T-cell (primary cell): ENCODE measurements at regions not wholly inside any gene's neighbourhood (a gene's known extent, or its start where the extent isn't known, plus 50 kb on each side); places are given as distances from the start of the nearest gene placed in this dataset.

Experiments used
- ATAC-seq, 4 experiments: fragments of 200-7000 bp in 3 of 4; fragments of 150-1000 bp in 1 of 4; cut with Tn5 transposase; replicated peaks in 1 of 4; 1 replicate in 3 of 4; 2 replicates in 1 of 4; pipeline ENCODE4 v1.10.0; 2021; ENCODE audit warnings: moderate library complexity in 3 of 4, mild to moderate bottlenecking in 2 of 4, moderate number of reproducible peaks in 1 of 4
- CTCF ChIA-PET, 2 donors: fragments of 300-600 bp; sonication (Branson Sonifier 250); formaldehyde crosslinking; loops; one replicate each; lab custom pipeline; 2022; ENCODE audit warnings: antibody characterized with exemption in 2 of 2; lab: Charles Lee
- POLR2A ChIA-PET, 2 donors: fragments of 300-600 bp; sonication (Branson Sonifier 250); formaldehyde crosslinking; loops; one replicate each; lab custom pipeline; 2022; ENCODE audit warnings: antibody characterized with exemption in 2 of 2; lab: Charles Lee
- DNase-seq, 35 experiments: peaks; one replicate each; pipeline versions ENCODE4 v3.0.0 to v3.0.0-alpha.2; 2013 to 2023
- H3K27ac ChIP-seq: one replicate; pipeline ENCODE4 v1.5.1; 2013; ENCODE audit warnings: low read length
- H3K27me3 ChIP-seq, 2 experiments: replicated peaks in 1 of 2; 1 replicate in 1 of 2; 2 replicates in 1 of 2; pipeline versions ENCODE4 v1.6.1 to v1.7.0; 2013; ENCODE audit warnings: low read length in 1 of 2, mixed read lengths in 1 of 2; ENCODE audit not compliant: control insufficient read depth in 2 of 2, insufficient read depth in 2 of 2; ENCODE audit errors: extremely low read depth in 1 of 2
- H3K36me3 ChIP-seq, 2 donors: 1 replicate in 1 of 2; 2 replicates in 1 of 2; pipeline versions ENCODE4 v1.6.1 to v1.7.0; 2013; ENCODE audit warnings: low read length in 1 of 2; ENCODE audit not compliant: control insufficient read depth in 2 of 2, insufficient read depth in 1 of 2; ENCODE audit errors: extremely low read depth in 1 of 2
- H3K4me1 ChIP-seq, 2 experiments: 1 replicate in 1 of 2; 2 replicates in 1 of 2; pipeline versions ENCODE4 v1.6.1 to v1.7.0; 2013; ENCODE audit warnings: low read length in 2 of 2, mixed read lengths in 1 of 2; ENCODE audit not compliant: insufficient read depth in 2 of 2, control insufficient read depth in 1 of 2; ENCODE audit errors: extremely low read depth in 1 of 2
- H3K4me3 ChIP-seq, 2 donors: 1 replicate in 1 of 2; 2 replicates in 1 of 2; pipeline versions ENCODE4 v1.5.1 to v1.7.0; 2013; ENCODE audit warnings: mild to moderate bottlenecking in 2 of 2, low read length in 1 of 2, moderate library complexity in 1 of 2; ENCODE audit not compliant: control insufficient read depth in 1 of 2; ENCODE audit errors: extremely low read depth in 1 of 2
- H3K9me3 ChIP-seq: 2 replicates; pipeline ENCODE4 v1.7.0; 2013
- H3K27ac Mint-ChIP-seq, 2 donors: one replicate each; pipeline ENCODE4 v1.8.0; 2020 to 2021; ENCODE audit warnings: mild to moderate bottlenecking in 2 of 2, mixed read lengths in 2 of 2
- H3K27me3 Mint-ChIP-seq, 2 donors: one replicate each; pipeline ENCODE4 v1.8.0; 2021 to 2022; ENCODE audit warnings: mixed read lengths in 2 of 2
- H3K36me3 Mint-ChIP-seq: one replicate; pipeline ENCODE4 v1.8.0; 2021; ENCODE audit warnings: mixed read lengths
- H3K4me1 Mint-ChIP-seq, 3 donors: one replicate each; pipeline ENCODE4 v1.8.0; 2020 to 2022; ENCODE audit warnings: mixed read lengths in 3 of 3, mild to moderate bottlenecking in 1 of 3
- H3K4me3 Mint-ChIP-seq, 3 donors: one replicate each; pipeline ENCODE4 v1.8.0; 2020 to 2022; ENCODE audit warnings: mild to moderate bottlenecking in 3 of 3, mixed read lengths in 3 of 3, moderate library complexity in 3 of 3
- H3K9me3 Mint-ChIP-seq, 3 donors: one replicate each; pipeline ENCODE4 v1.8.0; 2020 to 2022; ENCODE audit warnings: mixed read lengths in 3 of 3
- WGBS: methylation state at CpG from one replicate; pipeline ENCODE4 v1.1.5; 2013; ENCODE audit warnings: missing lambda C conversion rate; ENCODE audit not compliant: insufficient coverage; 5-methylcytosine and 5-hydroxymethylcytosine counted together

GRCh38 chr5:165015547-165015946 lies 1510.1 kb downstream of the MAT2B start:
- H3K9me3 ChIP-seq = no peaks in the 10 kb centered on the region
- ChIA-PET CTCF (no interaction called here), POLR2A (no interaction called here)
- ATAC-seq (no peak), DNase-seq (no peak)
- no peaks in the 10 kb centered on the region for H3K36me3 ChIP-seq
- H3K4me3 Mint-ChIP-seq = no peak overlapping the region
- H3K4me3 ChIP-seq = no peak overlapping the region
- peaks cover 7 to 11% (median 11%) of the 10 kb centered on the region in 3 donors for H3K9me3 Mint-ChIP-seq
- WGBS = 80% methylated on average over 2 of the region's 4 CpGs
- no peaks in the 10 kb centered on the region for H3K4me1 ChIP-seq
- H3K36me3 Mint-ChIP-seq = no peaks in the 10 kb centered on the region
- no peak overlapping the region for H3K27ac Mint-ChIP-seq
- no peak overlapping the region for H3K27ac ChIP-seq
- H3K27me3 ChIP-seq = no peaks in the 10 kb centered on the region
- H3K27me3 Mint-ChIP-seq = no peaks in the 10 kb centered on the region
- H3K4me1 Mint-ChIP-seq = no peaks in the 10 kb centered on the region

GRCh38 chr5:165026971-165027370 lies 1521.6 kb downstream of the MAT2B start:
- H3K36me3 Mint-ChIP-seq = no peaks in the 10 kb centered on the region
- CTCF ChIA-PET = no interaction called here
- no CpG with 5 or more reads among the region's 1 CpG for WGBS
- H3K4me1 Mint-ChIP-seq = no peaks in the 10 kb centered on the region
- H3K4me3 Mint-ChIP-seq = no peak overlapping the region
- Histone ChIP-seq H3K27me3 (no peaks in the 10 kb centered on the region), H3K4me1 (no peaks in the 10 kb centered on the region), H3K4me3 (no peak overlapping the region), H3K27ac (no peak overlapping the region), H3K9me3 (no peaks in the 10 kb centered on the region), H3K36me3 (no peaks in the 10 kb centered on the region)
- POLR2A ChIA-PET = no interaction called here
- H3K27me3 Mint-ChIP-seq = no peaks in the 10 kb centered on the region
- no peak for ATAC-seq
- H3K9me3 Mint-ChIP-seq = peaks cover 12 to 23% (median 15%) of the 10 kb centered on the region in 3 donors
- H3K27ac Mint-ChIP-seq = no peak overlapping the region
- no peak for DNase-seq

- Mint-ChIP-seq H3K4me3 (no peak overlapping the region), H3K9me3 (peaks cover 8 to 14% (median 11%) of the 10 kb centered on the region in 3 donors), H3K27ac (no peak overlapping the region), H3K27me3 (no peaks in the 10 kb centered on the region), H3K36me3 (no peaks in the 10 kb centered on the region), H3K4me1 (no peaks in the 10 kb centered on the region)
- no peaks in the 10 kb centered on the region for H3K4me1 ChIP-seq
- no peak overlapping the region for H3K27ac ChIP-seq
- no peak for DNase-seq
- POLR2A ChIA-PET = no interaction called here
- CTCF ChIA-PET = interaction anchor here in 1 of 2 donors (0.6 kb wide), 1 partner anchor 50 kb away, joined by 3 read pairs; no protein-coding TSS in a partner anchor
- H3K4me3 ChIP-seq = no peak overlapping the region
- H3K9me3 ChIP-seq = no peaks in the 10 kb centered on the region
- WGBS = no CpG with 5 or more reads among the region's 2 CpGs
- no peaks in the 10 kb centered on the region for H3K36me3 ChIP-seq
- ATAC-seq = no peak
- no peaks in the 10 kb centered on the region for H3K27me3 ChIP-seq
These were observed 1522.9 kb downstream of the MAT2B start for GRCh38 chr5:165028356-165028755.

GRCh38 chr5:165029099-165029870 lies 1523.9 kb downstream of the MAT2B start:
- no peaks in the 10 kb centered on the region for H3K36me3 Mint-ChIP-seq
- WGBS = no CpG with 5 or more reads among the region's 3 CpGs
- DNase-seq = peak in 1 of 35 experiments; percentile 1

GRCh38 chr5:165030971-165031370 lies 1525.6 kb downstream of the MAT2B start:
- no peak overlapping the region for H3K27ac Mint-ChIP-seq
- ChIA-PET POLR2A (no interaction called here), CTCF (no interaction called here)
- no peak for DNase-seq
- no peaks in the 10 kb centered on the region for H3K36me3 Mint-ChIP-seq
- H3K27me3 Mint-ChIP-seq = no peaks in the 10 kb centered on the region
- H3K27ac ChIP-seq = no peak overlapping the region
- ATAC-seq = no peak
- peaks cover 7 to 8% (median 8%) of the 10 kb centered on the region in 3 donors for H3K9me3 Mint-ChIP-seq
- no peaks in the 10 kb centered on the region for H3K36me3 ChIP-seq
- no CpG with 5 or more reads among the region's 1 CpG for WGBS
- no peak overlapping the region for H3K4me3 ChIP-seq
- no peaks in the 10 kb centered on the region for H3K9me3 ChIP-seq
- no peaks in the 10 kb centered on the region for H3K27me3 ChIP-seq
- no peak overlapping the region for H3K4me3 Mint-ChIP-seq
- no peaks in the 10 kb centered on the region for H3K4me1 Mint-ChIP-seq
- H3K4me1 ChIP-seq = no peaks in the 10 kb centered on the region

More at GRCh38 chr5:165029099-165029870, 1523.9 kb downstream of the MAT2B start:
- H3K36me3 ChIP-seq = no peaks in the 10 kb centered on the region
- no peaks in the 10 kb centered on the region for H3K4me1 ChIP-seq
- no peak for ATAC-seq
- no peak overlapping the region for H3K4me3 Mint-ChIP-seq
- H3K27ac Mint-ChIP-seq = no peak overlapping the region
- no peak overlapping the region for H3K4me3 ChIP-seq
- H3K4me1 Mint-ChIP-seq = no peaks in the 10 kb centered on the region
- no peaks in the 10 kb centered on the region for H3K27me3 ChIP-seq
- no peaks in the 10 kb centered on the region for H3K27me3 Mint-ChIP-seq
- H3K9me3 Mint-ChIP-seq = peaks cover 7 to 10% (median 8%) of the 10 kb centered on the region in 3 donors
- H3K27ac ChIP-seq = no peak overlapping the region
- CTCF ChIA-PET = no interaction called here
- no peaks in the 10 kb centered on the region for H3K9me3 ChIP-seq
- POLR2A ChIA-PET = no interaction called here

- POLR2A ChIA-PET = no interaction called here
- Histone ChIP-seq H3K4me3 (no peak overlapping the region), H3K36me3 (no peaks in the 10 kb centered on the region), H3K9me3 (no peaks in the 10 kb centered on the region), H3K4me1 (no peaks in the 10 kb centered on the region), H3K27me3 (no peaks in the 10 kb centered on the region), H3K27ac (no peak overlapping the region)
- no peaks in the 10 kb centered on the region for H3K36me3 Mint-ChIP-seq
- H3K4me1 Mint-ChIP-seq = no peaks in the 10 kb centered on the region
- H3K9me3 Mint-ChIP-seq = peaks cover 7 to 8% (median 7%) of the 10 kb centered on the region in 3 donors
- no peak overlapping the region for H3K4me3 Mint-ChIP-seq
- H3K27me3 Mint-ChIP-seq = no peaks in the 10 kb centered on the region
- ATAC-seq = no peak
- DNase-seq = no peak
- CTCF ChIA-PET = no interaction called here
- 100% methylated on average over 1 of the region's 2 CpGs for WGBS
- H3K27ac Mint-ChIP-seq = no peak overlapping the region
These were observed 1526.0 kb downstream of the MAT2B start for GRCh38 chr5:165031371-165031770.
